RWPE2 (cell line): ENCODE measurements at regions not wholly inside any gene's neighbourhood (a gene's known extent, or its start where the extent isn't known, plus 50 kb on each side); places are given as distances from the start of the nearest gene placed in this dataset.

Experiments used
- ATAC-seq: fragments of 200-7000 bp; cut with Tn5 transposase; 3 replicates; pipeline ENCODE4 v1.9.1; 2021; ENCODE audit warnings: low read depth
- DNase-seq: peaks from one replicate; pipeline ENCODE4 v3.0.0-alpha.2; 2020; ENCODE audit warnings: low spot score
- H3K27ac ChIP-seq: fragments of 450-650 bp; 2 replicates; pipeline ENCODE4 v1.5.1; 2017; ENCODE audit warnings: mild to moderate bottlenecking; ENCODE audit not compliant: poor library complexity, severe bottlenecking
- H3K27me3 ChIP-seq: fragments of 250-450 bp; sonication (Bioruptor Pico); 2 replicates; pipeline ENCODE4 v1.5.1; 2021; ENCODE audit warnings: mild to moderate bottlenecking, moderate library complexity; ENCODE audit not compliant: insufficient read depth, poor library complexity, severe bottlenecking
- H3K36me3 ChIP-seq: fragments of 250-450 bp; sonication (Bioruptor Pico); 2 replicates; pipeline ENCODE4 v1.5.1; 2020; ENCODE audit warnings: low read depth, mild to moderate bottlenecking, moderate library complexity
- H3K4me1 ChIP-seq: fragments of 250-450 bp; sonication (Bioruptor Pico); 2 replicates; pipeline ENCODE4 v1.5.1; 2021; ENCODE audit warnings: mild to moderate bottlenecking, moderate library complexity; ENCODE audit not compliant: insufficient read depth, poor library complexity, severe bottlenecking
- H3K4me3 ChIP-seq: fragments of 250-450 bp; sonication (Bioruptor Pico); 2 replicates; pipeline ENCODE4 v1.5.1; 2021; ENCODE audit warnings: mild to moderate bottlenecking, moderate library complexity; ENCODE audit not compliant: severe bottlenecking
- H3K9me3 ChIP-seq: fragments of 250-450 bp; sonication (Bioruptor Pico); 2 replicates; pipeline ENCODE4 v1.5.1; 2021; ENCODE audit warnings: mild to moderate bottlenecking, moderate library complexity; ENCODE audit not compliant: severe bottlenecking
- CTCF ChIP-seq: fragments of 450-650 bp; IDR thresholded peaks from one replicate; pipeline ENCODE4 v1.5.1; 2017; ENCODE audit warnings: mild to moderate bottlenecking, moderate library complexity; ENCODE audit not compliant: poor library complexity, severe bottlenecking

GRCh38 chr6:44036196-44036595 is 91.1 kb downstream of the MRPL14 start:
- H3K4me1 ChIP-seq: peaks cover 62% of the 10 kb centered on the region
- H3K36me3 ChIP-seq: no peaks in the 10 kb centered on the region; the same call in 1 of the 2 replicates
- ATAC-seq (peak; percentile 22; the same call in 2 of the 3 replicates), DNase-seq (no peak)
- no peak overlapping the region for H3K4me3 ChIP-seq
- H3K9me3 ChIP-seq: no peaks in the 10 kb centered on the region
- no peak for TF ChIP-seq CTCF
- peak overlapping the region; percentile 99 for H3K27ac ChIP-seq
- no peaks in the 10 kb centered on the region for H3K27me3 ChIP-seq

GRCh38 chr6:44035621-44036020 is 91.6 kb downstream of the MRPL14 start:
- H3K4me3 ChIP-seq: no peak overlapping the region
- TF ChIP-seq CTCF: no peak
- no peaks in the 10 kb centered on the region for H3K27me3 ChIP-seq
- peak overlapping the region; percentile 99 for H3K27ac ChIP-seq
- H3K36me3 ChIP-seq: no peaks in the 10 kb centered on the region; the same call in 1 of the 2 replicates
- DNase-seq (no peak), ATAC-seq (no peak)
- peaks cover 59% of the 10 kb centered on the region for H3K4me1 ChIP-seq
- no peaks in the 10 kb centered on the region for H3K9me3 ChIP-seq

GRCh38 chr6:44034931-44035345 is 92.3 kb downstream of the MRPL14 start:
- ATAC-seq (peak; percentile 85), DNase-seq (no peak)
- Histone ChIP-seq H3K27me3 (no peaks in the 10 kb centered on the region), H3K4me1 (peaks cover 56% of the 10 kb centered on the region), H3K36me3 (no peaks in the 10 kb centered on the region; the same call in 1 of the 2 replicates), H3K4me3 (no peak overlapping the region), H3K9me3 (no peaks in the 10 kb centered on the region), H3K27ac (peak overlapping the region; percentile 99)
- TF ChIP-seq CTCF: no peak

GRCh38 chr6:44034391-44034861 is 92.8 kb downstream of the MRPL14 start:
- H3K27me3 ChIP-seq: no peaks in the 10 kb centered on the region
- H3K4me1 ChIP-seq: peaks cover 56% of the 10 kb centered on the region
- TF ChIP-seq CTCF: no peak
- peak overlapping the region; percentile 99 for H3K27ac ChIP-seq
- H3K36me3 ChIP-seq: no peaks in the 10 kb centered on the region; the same call in 1 of the 2 replicates
- H3K4me3 ChIP-seq: no peak overlapping the region
- peak; percentile 89 for DNase-seq
- no peaks in the 10 kb centered on the region for H3K9me3 ChIP-seq
- peak; percentile 71 for ATAC-seq

- TF ChIP-seq CTCF: no peak
- Histone ChIP-seq H3K9me3 (no peaks in the 10 kb centered on the region), H3K4me3 (no peak overlapping the region), H3K4me1 (peaks cover 48% of the 10 kb centered on the region), H3K27ac (no peak overlapping the region), H3K27me3 (no peaks in the 10 kb centered on the region), H3K36me3 (no peaks in the 10 kb centered on the region; the same call in 1 of the 2 replicates)
- no peak for ATAC-seq
- no peak for DNase-seq
Measured at GRCh38 chr6:44030812-44031454, 96.3 kb downstream of the MRPL14 start.
